Ramos (cell line): ENCODE measurements at regions not wholly inside any gene's neighbourhood (a gene's known extent, or its start where the extent isn't known, plus 50 kb on each side); places are given as distances from the start of the nearest gene placed in this dataset.
"Not testable (repeated sequence)": the region's sequence is repeated elsewhere in the genome, so short reads cannot be mapped to it uniquely, and the experiment has no call there.

Experiments
- in situ Hi-C: fragments of 300-500 bp; cut with MboI; formaldehyde crosslinking; loops from one replicate; pipeline ENCODE4 v1.14.3; 2022; ENCODE audit warnings: low sequenced_read_pairs; ENCODE audit not compliant: unreplicated experiment

DNA sequence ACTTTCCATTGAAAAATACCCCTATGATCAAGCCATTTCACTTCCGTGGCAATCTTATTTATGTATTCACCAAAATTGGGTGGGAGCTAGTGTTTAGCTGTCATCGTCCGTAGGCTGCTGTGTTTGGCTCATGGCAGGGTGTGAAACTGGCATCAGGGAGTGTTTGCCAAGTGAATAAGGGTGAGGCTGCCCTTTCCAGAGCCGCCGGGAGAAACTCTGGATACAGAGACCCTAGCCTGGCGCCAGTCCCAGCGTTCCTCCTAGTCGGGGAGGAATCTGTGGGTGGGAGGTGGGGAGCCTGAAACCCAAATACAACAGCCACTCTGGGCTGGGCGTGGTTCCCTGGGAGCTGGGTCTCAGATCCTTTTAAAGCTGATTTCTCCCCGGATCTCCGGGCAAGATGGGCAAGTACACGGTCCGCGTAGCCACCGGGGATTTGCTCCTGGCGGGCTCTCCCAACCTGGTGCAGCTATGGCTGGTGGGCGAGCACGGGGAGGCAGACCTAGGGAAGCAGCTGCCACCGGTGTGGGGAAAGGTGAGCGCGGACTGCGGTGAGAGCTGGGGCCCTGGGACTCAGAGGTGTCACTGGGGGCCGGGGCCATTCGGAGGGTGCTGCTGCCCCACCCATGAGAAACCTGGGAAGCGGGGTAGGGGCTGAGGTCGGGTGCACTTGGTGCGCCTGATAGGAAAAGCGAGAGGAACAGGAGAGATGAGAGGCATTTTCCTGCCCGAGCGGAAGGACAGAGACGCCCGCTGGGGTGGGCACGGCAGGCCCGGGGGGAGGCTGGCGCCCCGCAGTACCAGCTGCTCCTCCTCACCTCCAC, 62.1 kb upstream of the TEKT1 start:
- in situ Hi-C loops, result no loop called here

DNA sequence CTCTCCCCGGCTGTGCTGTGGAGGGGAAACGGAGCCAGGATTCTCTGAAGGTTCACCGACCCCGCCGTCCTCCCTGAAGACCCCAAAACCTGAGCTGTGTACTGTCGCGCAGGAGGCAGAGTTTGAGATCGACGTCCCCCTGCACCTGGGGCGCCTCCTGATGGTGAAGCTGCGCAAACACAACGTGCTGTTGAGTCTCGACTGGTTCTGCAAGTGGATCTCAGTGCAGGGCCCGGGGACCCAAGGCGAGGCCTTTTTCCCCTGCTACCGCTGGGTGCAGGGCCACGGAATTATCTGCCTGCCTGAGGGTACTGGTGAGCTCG, 62.6 kb upstream of the TEKT1 start:
- in situ Hi-C loops, result no loop called here

DNA sequence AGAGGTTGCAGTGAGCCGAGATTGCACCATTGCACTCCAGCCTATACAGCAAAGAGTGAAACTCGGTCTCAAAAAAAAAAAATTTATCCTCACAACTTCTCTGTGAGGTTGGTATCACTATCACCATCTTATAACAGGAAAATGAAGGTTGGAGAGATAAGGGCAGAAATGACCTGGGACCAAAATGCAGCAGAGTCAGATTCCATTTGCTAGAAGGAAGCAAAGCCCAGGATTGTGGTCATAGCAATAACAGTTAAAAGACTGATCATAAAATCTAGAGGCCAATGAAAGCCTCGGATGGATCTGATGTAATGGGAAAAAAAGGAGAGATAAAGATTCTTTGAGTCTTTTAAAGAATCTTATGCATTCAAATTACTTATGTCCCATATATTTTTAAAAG, 69.6 kb upstream of the TEKT1 start:
- in situ Hi-C loops, result no loop called here

- in situ Hi-C loops, result no loop called here
Measured at GRCh38 chr17:6903326-6903900, 71.9 kb upstream of the TEKT1 start.

DNA sequence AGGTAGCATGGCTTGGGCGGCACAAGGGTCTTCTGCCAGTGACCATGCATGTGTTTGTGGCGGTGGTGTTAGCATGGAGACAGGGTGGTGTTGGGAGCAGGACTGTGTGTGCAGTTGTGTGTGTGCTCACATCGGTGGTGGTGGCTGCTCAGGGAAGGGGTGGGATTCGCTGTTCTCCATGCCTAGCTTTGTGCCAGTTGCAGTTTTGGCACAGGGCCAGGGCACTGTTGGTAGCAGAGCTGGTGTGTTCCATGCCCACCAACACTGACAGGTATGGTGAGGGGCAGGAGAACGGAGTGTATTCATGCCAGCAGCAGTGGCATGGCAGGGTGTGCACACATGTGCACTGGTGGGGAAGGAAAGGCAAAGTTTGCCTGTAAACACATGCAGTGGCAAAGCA, 77.3 kb upstream of the TEKT1 start:
- in situ Hi-C loops, result no loop called here

GRCh38 chr17:6910987-6911603, 79.6 kb upstream of the TEKT1 start:
- in situ Hi-C loops, result loop anchor here (5.0 kb wide), 1 partner anchor 106 kb away; no protein-coding TSS in a partner anchor

- in situ Hi-C loops, result loop anchor here (5.0 kb wide), 1 partner anchor 105 kb away; no protein-coding TSS in a partner anchor
Measured at GRCh38 chr17:6912110-6913051, 80.9 kb upstream of the TEKT1 start.

GRCh38 chr17:6913608-6914443, 82.0 kb upstream of the ALOX12 start:
- in situ Hi-C loops, result loop anchor here (5.0 kb wide), 1 partner anchor 103 kb away; no protein-coding TSS in a partner anchor

- in situ Hi-C loops, result loop anchor here (5.0 kb wide), 1 partner anchor 103 kb away; no protein-coding TSS in a partner anchor
Measured at GRCh38 chr17:6914711-6915110, 81.1 kb upstream of the ALOX12 start.

- in situ Hi-C loops, result no loop called here
Measured at GRCh38 chr17:6915620-6916019, 80.2 kb upstream of the ALOX12 start.

GRCh38 chr17:6919158-6919557, 76.7 kb upstream of the ALOX12 start:
- in situ Hi-C loops, result no loop called here

- in situ Hi-C loops, result no loop called here
Measured at GRCh38 chr17:6923385-6923784, 72.5 kb upstream of the ALOX12 start.

DNA sequence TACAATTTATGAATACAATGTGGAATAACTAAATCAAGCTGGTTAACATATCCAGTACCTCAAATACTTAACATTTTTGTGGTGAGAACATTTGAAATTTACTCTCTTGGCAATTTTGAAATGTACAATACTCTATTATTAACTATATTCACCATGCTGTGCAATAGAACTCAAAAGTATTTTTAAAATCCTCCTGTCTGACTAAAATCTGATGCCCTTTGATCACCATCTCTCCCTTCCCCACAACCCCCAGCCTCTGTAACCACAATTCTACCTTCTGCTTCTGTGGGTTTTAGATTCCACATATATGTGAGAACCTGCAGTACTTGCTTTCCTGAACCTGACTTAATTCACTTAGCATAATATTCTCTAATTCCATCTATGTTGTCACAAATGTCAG, 71.6 kb upstream of the ALOX12 start:
- in situ Hi-C loops, result no loop called here

DNA sequence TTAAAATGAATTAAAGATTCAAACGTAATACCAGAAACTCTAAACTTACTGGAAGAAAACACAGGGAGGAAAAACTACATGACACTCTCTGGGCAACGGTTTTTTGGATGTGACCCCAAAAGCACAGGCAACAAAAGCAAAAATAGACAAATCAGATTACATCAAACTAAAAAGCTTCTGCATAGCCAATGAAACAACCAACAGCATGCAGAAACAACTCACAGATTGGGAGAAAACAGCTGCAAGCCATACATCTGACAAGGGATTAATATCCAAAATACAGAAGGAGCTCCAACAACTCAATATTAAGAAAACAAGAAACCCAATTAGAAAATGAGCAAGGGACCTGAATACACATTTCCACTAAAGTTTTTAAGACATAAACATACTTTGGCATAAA, 69.2 kb upstream of the ALOX12 start:
- in situ Hi-C loops, result no loop called here

- in situ Hi-C loops, result no loop called here
Measured at GRCh38 chr17:6927290-6928126, 68.3 kb upstream of the ALOX12 start.

DNA sequence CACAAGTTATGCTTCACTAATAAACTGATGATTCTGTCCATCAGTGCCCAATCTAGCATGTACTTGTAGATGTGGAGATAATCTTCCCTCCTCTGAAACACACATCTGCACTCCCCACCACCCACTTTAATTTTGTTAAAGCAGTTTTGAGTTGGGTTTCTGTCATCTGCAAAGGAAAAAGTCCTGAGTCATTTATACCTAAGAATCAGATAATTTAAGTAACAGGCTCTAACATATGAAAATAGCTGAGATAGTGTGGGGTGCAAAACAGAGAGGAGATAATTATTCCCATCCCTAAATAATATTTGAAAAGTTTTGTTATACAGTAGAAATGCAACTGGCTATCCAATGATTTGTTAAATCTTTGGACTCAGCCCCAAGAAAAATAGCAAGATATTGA, 67.7 kb upstream of the ALOX12 start:
- in situ Hi-C loops, result no loop called here

DNA sequence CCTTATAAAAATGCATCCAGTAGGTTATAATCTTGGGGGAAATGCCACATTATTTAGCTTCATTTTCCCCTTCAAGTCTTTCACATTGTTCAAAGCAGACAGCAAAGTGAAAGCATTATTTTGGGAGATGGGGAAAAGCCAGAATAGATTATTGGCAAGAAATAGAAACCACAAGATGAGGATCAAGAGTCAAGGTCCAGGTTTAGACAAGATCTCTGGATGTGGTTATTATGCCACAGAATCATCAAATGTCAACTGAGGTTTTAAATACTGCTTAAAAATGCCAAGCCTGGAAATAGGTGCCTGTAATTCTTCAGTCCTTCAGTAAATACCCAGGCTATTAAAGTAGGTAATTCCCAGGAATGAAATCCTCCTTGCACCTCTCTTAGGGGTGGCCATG, 65.1 kb upstream of the ALOX12 start:
- in situ Hi-C loops, result no loop called here

- in situ Hi-C loops, result not testable (repeated sequence)
Measured at GRCh38 chr17:6934544-6934943, 61.3 kb upstream of the ALOX12 start.
